ENCODE measurements at regions not wholly inside any gene's neighbourhood (a gene's known extent, or its start where the extent isn't known, plus 50 kb on each side); places are given as distances from the start of the nearest gene placed in this dataset.

GRCh38 chr12:89980236-89980635 is 271.6 kb upstream of the ATP2B1 start:
- TF ChIP-seq, protein P1, sequence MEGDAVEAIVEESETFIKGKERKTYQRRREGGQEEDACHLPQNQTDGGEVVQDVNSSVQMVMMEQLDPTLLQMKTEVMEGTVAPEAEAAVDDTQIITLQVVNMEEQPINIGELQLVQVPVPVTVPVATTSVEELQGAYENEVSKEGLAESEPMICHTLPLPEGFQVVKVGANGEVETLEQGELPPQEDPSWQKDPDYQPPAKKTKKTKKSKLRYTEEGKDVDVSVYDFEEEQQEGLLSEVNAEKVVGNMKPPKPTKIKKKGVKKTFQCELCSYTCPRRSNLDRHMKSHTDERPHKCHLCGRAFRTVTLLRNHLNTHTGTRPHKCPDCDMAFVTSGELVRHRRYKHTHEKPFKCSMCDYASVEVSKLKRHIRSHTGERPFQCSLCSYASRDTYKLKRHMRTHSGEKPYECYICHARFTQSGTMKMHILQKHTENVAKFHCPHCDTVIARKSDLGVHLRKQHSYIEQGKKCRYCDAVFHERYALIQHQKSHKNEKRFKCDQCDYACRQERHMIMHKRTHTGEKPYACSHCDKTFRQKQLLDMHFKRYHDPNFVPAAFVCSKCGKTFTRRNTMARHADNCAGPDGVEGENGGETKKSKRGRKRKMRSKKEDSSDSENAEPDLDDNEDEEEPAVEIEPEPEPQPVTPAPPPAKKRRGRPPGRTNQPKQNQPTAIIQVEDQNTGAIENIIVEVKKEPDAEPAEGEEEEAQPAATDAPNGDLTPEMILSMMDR (conservative IDR thresholded peaks at IDR 0.05 in 1 of 2, IDR thresholded peaks at IDR 0.05 in 1 of 2; ENCODE audit: low read depth in 1 of 2, low read length in 2 of 2): no peak
- no peak for TF ChIP-seq EZH2 (IDR thresholded peaks at IDR 0.05; ENCODE audit: low read length, missing control alignments)
